GM23338 (cell line): ENCODE measurements at regions not wholly inside any gene's neighbourhood (a gene's known extent, or its start where the extent isn't known, plus 50 kb on each side); places are given as distances from the start of the nearest gene placed in this dataset.

Source experiments
- ATAC-seq: fragments of 200-7000 bp; cut with Tn5 transposase; 3 replicates; pipeline ENCODE4 v1.9.1; 2020
- DNase-seq: peaks from one replicate; pipeline ENCODE4 v3.0.0-alpha.2; 2015; ENCODE audit warnings: low spot score
- H2AFZ ChIP-seq: fragments of 200-600 bp; sonication (generic); 2 replicates; pipeline ENCODE4 v1.8.0; 2016; ENCODE audit warnings: antibody characterized with exemption, mild to moderate bottlenecking, moderate library complexity
- H3F3A ChIP-seq: fragments of 200-600 bp; sonication (generic); replicated peaks from 2 replicates; pipeline ENCODE4 v1.8.0; 2017; ENCODE audit warnings: antibody characterized with exemption, mixed run types, low read depth
- H3K27ac ChIP-seq: fragments of 200-600 bp; sonication (generic); 2 replicates; pipeline ENCODE4 v1.6.1; 2016; ENCODE audit warnings: low read depth
- H3K27me3 ChIP-seq: fragments of 200-600 bp; sonication (generic); 2 replicates; pipeline ENCODE4 v1.8.0; 2016; ENCODE audit warnings: mild to moderate bottlenecking, mixed run types, moderate library complexity; ENCODE audit not compliant: insufficient read depth
- H3K36me3 ChIP-seq: fragments of 200-600 bp; sonication (generic); 2 replicates; pipeline ENCODE4 v1.8.0; 2016; ENCODE audit warnings: mild to moderate bottlenecking; ENCODE audit not compliant: insufficient read depth
- H3K4me1 ChIP-seq: fragments of 200-600 bp; sonication (generic); 2 replicates; pipeline ENCODE4 v1.8.0; 2016; ENCODE audit warnings: mild to moderate bottlenecking, moderate library complexity; ENCODE audit not compliant: insufficient read depth
- H3K4me2 ChIP-seq: fragments of 200-600 bp; sonication (generic); 2 replicates; pipeline ENCODE4 v1.7.1; 2017; ENCODE audit warnings: mixed run types
- H3K4me3 ChIP-seq: fragments of 200-600 bp; sonication (generic); 2 replicates; pipeline ENCODE4 v1.6.1; 2016; ENCODE audit warnings: mixed run types
- H3K79me2 ChIP-seq: fragments of 200-600 bp; sonication (generic); replicated peaks from 2 replicates; pipeline ENCODE4 v1.8.0; 2017; ENCODE audit warnings: mild to moderate bottlenecking; ENCODE audit not compliant: insufficient read depth
- H3K9me2 ChIP-seq: fragments of 200-600 bp; sonication (generic); 2 replicates; pipeline ENCODE4 v1.8.0; 2017; ENCODE audit not compliant: insufficient read depth
- H4K20me1 ChIP-seq: fragments of 200-600 bp; sonication (generic); replicated peaks from 2 replicates; pipeline ENCODE4 v1.8.0; 2017; ENCODE audit warnings: mild to moderate bottlenecking; ENCODE audit not compliant: insufficient read depth
- H3K27ac Mint-ChIP-seq: 2 replicates; pipeline ENCODE4 v1.8.0; 2020; ENCODE audit warnings: inconsistent platforms, mild to moderate bottlenecking, moderate library complexity, mixed read lengths
- H3K27me3 Mint-ChIP-seq: 3 replicates; pipeline ENCODE4 v1.8.0; 2022; ENCODE audit warnings: low read depth, mild to moderate bottlenecking, moderate library complexity, mixed read lengths, inconsistent platforms; ENCODE audit not compliant: insufficient read depth, poor library complexity
- H3K36me3 Mint-ChIP-seq: 3 replicates; pipeline ENCODE4 v1.8.0; 2021; ENCODE audit warnings: low read depth, mild to moderate bottlenecking, inconsistent platforms, moderate library complexity, mixed read lengths
- H3K4me1 Mint-ChIP-seq: 3 replicates; pipeline ENCODE4 v1.8.0; 2020; ENCODE audit warnings: mild to moderate bottlenecking, inconsistent platforms, mixed read lengths
- H3K4me3 Mint-ChIP-seq: 3 replicates; pipeline ENCODE4 v1.8.0; 2021; ENCODE audit warnings: moderate library complexity, mild to moderate bottlenecking, inconsistent platforms, mixed read lengths
- H3K9me3 Mint-ChIP-seq: 3 replicates; pipeline ENCODE4 v1.8.0; 2020; ENCODE audit warnings: moderate library complexity, mild to moderate bottlenecking, inconsistent platforms, mixed read lengths
- CREB1 ChIP-seq: fragments of 250-450 bp; sonication (Bioruptor Pico); IDR thresholded peaks from 2 replicates; pipeline ENCODE4 v1.5.0; 2020; ENCODE audit warnings: low read depth, mild to moderate bottlenecking, moderate library complexity
- CTCF ChIP-seq, 2 experiments: fragments of 200-600 bp in 1 of 2; sonication (generic) in 1 of 2; conservative IDR thresholded peaks; 2 replicates each; pipeline versions ENCODE4 v1.5.1 to v1.6.1; 2016 to 2017; ENCODE audit warnings: antibody characterized with exemption in 2 of 2, low read depth in 2 of 2, mild to moderate bottlenecking in 2 of 2, moderate library complexity in 1 of 2
- ETS1 ChIP-seq: IDR thresholded peaks from 2 replicates; pipeline ENCODE4 v1.6.1; 2016; ENCODE audit warnings: antibody characterized with exemption
- EZH2 ChIP-seq: fragments of 200-600 bp; sonication (generic); IDR thresholded peaks from one replicate; pipeline ENCODE4 v1.8.0; 2017; ENCODE audit warnings: antibody characterized with exemption, mild to moderate bottlenecking, low read depth; ENCODE audit not compliant: unreplicated experiment
- EZH2phosphoT487 ChIP-seq: fragments of 200-600 bp; sonication (generic); IDR thresholded peaks from one replicate; pipeline ENCODE4 v1.8.1; 2018; ENCODE audit warnings: antibody characterized with exemption; ENCODE audit not compliant: unreplicated experiment
- JUNB ChIP-seq: IDR thresholded peaks from one replicate; pipeline ENCODE4 v1.6.1; 2016; ENCODE audit warnings: antibody characterized with exemption; ENCODE audit not compliant: unreplicated experiment
- NANOG ChIP-seq: IDR thresholded peaks from 2 replicates; pipeline ENCODE4 v1.6.1; 2016; ENCODE audit warnings: antibody characterized with exemption, borderline replicate concordance
- POLR2AphosphoS5 ChIP-seq: IDR thresholded peaks from 2 replicates; pipeline ENCODE4 v1.6.1; 2016; ENCODE audit warnings: antibody characterized with exemption, low read depth
- STAT1 ChIP-seq: IDR thresholded peaks from one replicate; pipeline ENCODE4 v1.6.1; 2016; ENCODE audit warnings: antibody characterized with exemption; ENCODE audit not compliant: unreplicated experiment
- ZNF114 ChIP-seq: fragments of 250-450 bp; sonication (Bioruptor Pico); IDR thresholded peaks from 2 replicates; pipeline ENCODE4 v1.5.0; 2020; ENCODE audit warnings: mild to moderate bottlenecking, moderate library complexity
- ZNF331 ChIP-seq: fragments of 250-450 bp; sonication (Bioruptor Pico); IDR thresholded peaks from 2 replicates; pipeline ENCODE4 v1.5.0; 2020; ENCODE audit warnings: low read depth, mild to moderate bottlenecking, moderate library complexity
- ZNF462 ChIP-seq: fragments of 250-450 bp; sonication (Bioruptor Pico); IDR thresholded peaks from 2 replicates; pipeline ENCODE4 v1.5.0; 2020; ENCODE audit warnings: mild to moderate bottlenecking, moderate library complexity

- TF ChIP-seq ZNF114: no peak
- TF ChIP-seq ZNF331 (CRISPR knock-in tag): no peak
- TF ChIP-seq EZH2phosphoT487: no peak
- no peak for TF ChIP-seq CTCF (conservative IDR thresholded peaks at IDR 0.05; ENCODE audit: low read depth in 2 of 2)
- no peak for TF ChIP-seq JUNB
Observed at GRCh38 chr16:35596467-35596866, 2137.1 kb downstream of the TP53TG3F start (continued).

- Histone ChIP-seq H3K9me2 (no peaks in the 10 kb centered on the region), H4K20me1 (no peaks in the 10 kb centered on the region), H3K27ac (no peak overlapping the region), H3K36me3 (no peaks in the 10 kb centered on the region; the same call in 1 of the 2 replicates), H3K4me1 (no peaks in the 10 kb centered on the region), H3K79me2 (no peaks in the 10 kb centered on the region), H3K4me3 (no peak overlapping the region), H3K27me3 (no peaks in the 10 kb centered on the region), H3F3A (no peaks in the 10 kb centered on the region), H3K4me2 (no peak overlapping the region), H2AFZ (no peak overlapping the region)
- no peak overlapping the region for H3K4me3 Mint-ChIP-seq
- peaks cover 24% of the 10 kb centered on the region for H3K36me3 Mint-ChIP-seq
- H3K27me3 Mint-ChIP-seq: no peaks in the 10 kb centered on the region
- H3K9me3 Mint-ChIP-seq: peaks cover 93% of the 10 kb centered on the region
- no peak overlapping the region for H3K27ac Mint-ChIP-seq
- DNase-seq (no peak), ATAC-seq (no peak)
- H3K4me1 Mint-ChIP-seq: no peaks in the 10 kb centered on the region
- TF ChIP-seq CREB1: no peak
- TF ChIP-seq CTCF (conservative IDR thresholded peaks at IDR 0.05; ENCODE audit: low read depth in 2 of 2): no peak
- no peak for TF ChIP-seq STAT1
- no peak for TF ChIP-seq EZH2phosphoT487
- TF ChIP-seq ETS1: no peak
- TF ChIP-seq EZH2: no peak
- no peak for TF ChIP-seq NANOG
- no peak for TF ChIP-seq ZNF462
- TF ChIP-seq POLR2AphosphoS5: no peak
Observed at GRCh38 chr16:35598696-35599332, 2139.4 kb downstream of the TP53TG3F start.
